ENCODE measurements at regions not wholly inside any gene's neighbourhood (a gene's known extent, or its start where the extent isn't known, plus 50 kb on each side); places are given as distances from the start of the nearest gene placed in this dataset.
"Not testable (repeated sequence)": the region's sequence is repeated elsewhere in the genome, so short reads cannot be mapped to it uniquely, and the experiment has no call there.

GRCh38 chrX:104376937-104377336 lies 122.2 kb upstream of the ESX1 start:
- DNase-seq (ENCODE audit: low read depth, low spot score), result no peak

GRCh38 chrX:104372547-104372946 lies 117.8 kb upstream of the ESX1 start:
- DNase-seq (ENCODE audit: low read depth, low spot score), result no peak

- no peak for DNase-seq (ENCODE audit: low read depth, low spot score)
Measured at GRCh38 chrX:104370089-104370488, 115.4 kb upstream of the ESX1 start.

- DNase-seq (ENCODE audit: low read depth, low spot score), result not testable (repeated sequence)
Measured at GRCh38 chrX:104360774-104361173, 106.0 kb upstream of the ESX1 start.

GRCh38 chrX:104359124-104359523 lies 104.4 kb upstream of the ESX1 start:
- no peak for DNase-seq (ENCODE audit: low read depth, low spot score)

- DNase-seq (ENCODE audit: low read depth, low spot score), result no peak
Measured at GRCh38 chrX:104351173-104351769, 96.5 kb upstream of the ESX1 start.

- no peak for DNase-seq (ENCODE audit: low read depth, low spot score)
Measured at GRCh38 chrX:104347860-104348259, 93.1 kb upstream of the ESX1 start.

GRCh38 chrX:104343428-104344129 lies 88.8 kb upstream of the ESX1 start:
- peak; percentile 23 for DNase-seq (ENCODE audit: low read depth, low spot score)

- no peak for DNase-seq (ENCODE audit: low read depth, low spot score)
Measured at GRCh38 chrX:104342065-104342464, 87.3 kb upstream of the ESX1 start.

GRCh38 chrX:104335756-104336155 lies 81.0 kb upstream of the ESX1 start:
- no peak for DNase-seq (ENCODE audit: low read depth, low spot score)

GRCh38 chrX:104334971-104335370 lies 80.2 kb upstream of the ESX1 start:
- no peak for DNase-seq (ENCODE audit: low read depth, low spot score)

- no peak for DNase-seq (ENCODE audit: low read depth, low spot score)
Measured at GRCh38 chrX:104330966-104331365, 76.2 kb upstream of the ESX1 start.

- no peak for DNase-seq (ENCODE audit: low read depth, low spot score)
Measured at GRCh38 chrX:104329731-104330130, 75.0 kb upstream of the ESX1 start.

- DNase-seq (ENCODE audit: low read depth, low spot score), result no peak
Measured at GRCh38 chrX:104325213-104325585, 70.5 kb upstream of the ESX1 start.

GRCh38 chrX:104324461-104325212 lies 69.9 kb upstream of the ESX1 start:
- DNase-seq (ENCODE audit: low read depth, low spot score), result no peak

- DNase-seq (ENCODE audit: low read depth, low spot score), result no peak
Measured at GRCh38 chrX:104319346-104319745, 64.6 kb upstream of the ESX1 start.

- DNase-seq (ENCODE audit: low read depth, low spot score), result no peak
Measured at GRCh38 chrX:104318330-104319009, 63.7 kb upstream of the ESX1 start.

- no peak for DNase-seq (ENCODE audit: low read depth, low spot score)
Measured at GRCh38 chrX:104316739-104317138, 62.0 kb upstream of the ESX1 start.

- no peak for DNase-seq (ENCODE audit: low read depth, low spot score)
Measured at GRCh38 chrX:104315555-104315954, 60.8 kb upstream of the ESX1 start.

GRCh38 chrX:104310657-104311254 lies 56.0 kb upstream of the ESX1 start:
- no peak for DNase-seq (ENCODE audit: low read depth, low spot score)

GRCh38 chrX:104310090-104310489 lies 55.4 kb upstream of the ESX1 start:
- DNase-seq (ENCODE audit: low read depth, low spot score), result no peak

GRCh38 chrX:104309169-104309568 lies 54.4 kb upstream of the ESX1 start:
- DNase-seq (ENCODE audit: low read depth, low spot score), result no peak

All from smooth muscle cell of the brain vasculature (primary cell).